GM19025 (cell line): ENCODE measurements at regions not wholly inside any gene's neighbourhood (a gene's known extent, or its start where the extent isn't known, plus 50 kb on each side); places are given as distances from the start of the nearest gene placed in this dataset.
"Not testable (repeated sequence)": the region's sequence is repeated elsewhere in the genome, so short reads cannot be mapped to it uniquely, and the experiment has no call there.

ENCODE experiments used
- ATAC-seq: cut with Tn5 transposase; IDR thresholded peaks from one replicate; pipeline ENCODE4 v1.9.1; 2021; ENCODE audit warnings: mild to moderate bottlenecking, low read depth, moderate library complexity; ENCODE audit not compliant: unreplicated experiment

DNA sequence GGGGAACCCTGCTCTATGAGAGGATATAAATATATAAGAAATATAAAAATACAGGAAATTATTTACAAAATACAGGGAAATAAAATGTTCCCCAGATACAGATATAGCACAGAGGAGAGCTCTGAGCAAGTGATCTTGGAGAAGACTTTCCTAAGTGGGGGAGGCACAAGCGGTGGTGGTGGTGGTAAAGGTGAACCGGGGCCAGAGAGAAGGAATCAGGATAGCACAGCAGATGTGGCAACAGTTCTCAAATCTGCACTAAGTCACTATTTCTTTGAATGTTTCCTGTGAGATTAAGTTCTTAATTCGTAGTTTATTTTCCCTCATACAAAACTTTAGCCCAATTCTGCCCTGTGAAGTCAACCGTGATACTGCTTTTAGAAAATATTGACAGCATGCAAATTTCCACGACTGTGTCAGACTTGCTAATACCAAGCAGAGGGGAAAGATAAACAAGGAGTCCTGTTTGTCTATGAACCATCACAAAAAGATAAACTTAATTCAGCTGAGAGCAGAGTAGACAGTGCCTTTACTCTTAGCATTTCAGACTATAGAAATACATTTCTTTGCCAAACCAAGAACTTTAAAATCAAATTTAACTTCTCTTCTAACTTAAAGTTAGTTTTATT, 237.5 kb upstream of the POGK start:
- no peak for ATAC-seq

DNA sequence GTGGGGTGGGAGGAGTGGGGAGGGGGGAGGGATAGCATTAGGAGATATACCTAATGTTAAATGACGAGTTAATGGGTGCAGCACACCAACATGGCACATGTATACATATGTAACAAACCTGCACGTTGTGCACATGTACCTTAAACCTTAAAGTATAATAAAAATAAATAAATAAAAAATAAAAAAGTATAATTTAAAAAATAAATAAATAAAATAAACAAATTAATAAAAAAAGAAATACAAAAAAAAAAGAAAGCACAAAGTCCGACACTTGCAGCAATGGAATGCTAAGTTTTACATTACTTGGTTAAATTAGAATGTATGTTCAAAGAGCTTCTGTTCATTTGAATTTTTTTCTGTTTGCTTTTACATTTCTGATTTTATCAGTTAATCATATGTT, 236.5 kb upstream of the POGK start:
- ATAC-seq, result not testable (repeated sequence)

DNA sequence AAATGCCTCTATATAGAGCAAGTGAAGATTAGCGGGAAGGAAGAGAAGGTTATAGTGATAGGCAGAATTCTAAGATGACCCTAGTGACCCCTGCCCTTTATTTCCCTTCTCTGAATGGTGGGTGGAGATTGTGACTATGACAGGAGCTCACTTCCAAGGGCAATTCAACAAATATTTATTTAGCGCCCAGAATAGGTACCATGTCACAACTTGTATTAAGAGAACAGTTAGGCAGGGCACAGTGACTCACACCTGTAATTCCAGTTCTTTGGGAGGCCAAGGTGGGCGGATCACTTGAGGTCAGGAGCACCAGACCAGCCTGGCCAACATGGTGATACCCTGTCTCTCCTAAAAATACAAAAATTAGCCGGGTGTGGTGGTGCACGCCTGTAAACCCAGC, 236.0 kb upstream of the POGK start:
- no peak for ATAC-seq

DNA sequence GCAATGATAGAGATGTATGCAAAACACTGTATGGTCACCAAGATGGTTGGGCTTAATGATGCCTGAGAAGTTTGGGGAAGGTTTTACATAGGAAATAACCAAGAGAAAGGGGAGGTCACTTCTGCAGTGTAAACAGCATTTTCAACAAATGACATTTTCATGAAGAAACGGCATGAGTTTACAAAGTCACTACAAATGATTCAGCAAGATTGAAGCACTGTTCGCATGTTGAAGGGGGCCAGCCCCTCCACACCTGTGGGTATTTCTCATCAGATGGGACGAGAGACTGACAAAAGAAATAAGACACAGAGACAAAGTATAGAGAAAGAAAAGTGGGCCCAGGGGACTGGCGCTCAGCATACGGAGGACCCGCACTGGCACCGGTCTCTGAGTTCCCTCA, 234.1 kb upstream of the POGK start:
- ATAC-seq, result no peak

DNA sequence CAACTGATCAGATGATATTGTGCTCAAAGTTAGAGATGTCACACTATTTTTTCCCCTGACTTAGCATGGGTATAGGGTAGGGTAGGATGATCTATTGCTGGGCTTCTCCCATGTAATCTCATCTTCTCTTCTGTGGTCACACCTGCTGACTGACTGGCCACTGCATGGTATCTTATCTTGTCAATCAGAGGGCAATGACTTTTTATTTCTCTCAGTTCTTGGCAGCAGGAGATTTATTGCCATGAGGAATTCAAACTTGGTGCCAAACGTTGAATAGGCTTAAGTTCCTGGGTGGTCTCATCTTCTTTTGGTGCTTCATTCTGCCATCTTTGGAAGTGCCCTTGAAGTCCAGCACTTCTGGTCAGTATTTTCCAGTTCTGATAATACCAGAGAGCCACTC, 226.4 kb upstream of the POGK start:
- no peak for ATAC-seq

DNA sequence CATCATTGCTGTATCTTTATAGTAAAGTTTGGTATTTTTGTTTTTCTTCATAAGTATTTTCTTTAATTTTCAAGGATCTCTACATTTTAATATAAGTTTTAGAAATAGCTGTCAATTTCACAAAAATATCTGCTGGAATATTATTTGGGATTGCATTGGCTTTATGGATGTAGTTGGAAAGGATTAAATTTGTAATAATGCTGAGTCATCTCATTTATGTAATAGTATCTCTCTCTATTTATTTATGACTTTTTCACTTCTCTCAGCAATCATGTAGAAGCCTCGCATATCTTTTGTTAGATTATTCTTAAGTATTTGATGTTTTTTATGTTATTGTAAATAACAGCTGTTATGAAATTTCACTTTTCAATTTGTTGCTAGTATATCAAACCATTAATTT, 223.1 kb upstream of the POGK start:
- no peak for ATAC-seq

DNA sequence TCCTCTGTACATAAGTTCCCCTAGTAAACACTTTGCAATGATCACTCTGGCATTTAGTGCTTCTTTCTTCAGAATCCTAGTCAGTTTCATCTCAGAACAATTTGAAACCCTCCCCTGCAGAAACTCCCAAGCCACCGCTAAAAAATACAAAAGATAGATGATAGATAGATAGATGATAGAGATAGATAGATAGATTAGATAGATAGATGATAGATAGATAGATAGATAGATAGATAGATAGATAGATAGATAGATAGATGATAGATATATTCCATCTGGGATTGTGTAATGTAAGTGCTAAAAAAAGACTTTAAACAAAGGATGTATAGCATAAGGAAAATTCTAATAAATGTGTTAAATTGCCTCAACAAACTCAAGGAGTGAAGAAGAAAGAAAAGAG, 212.6 kb upstream of the POGK start:
- no peak for ATAC-seq

DNA sequence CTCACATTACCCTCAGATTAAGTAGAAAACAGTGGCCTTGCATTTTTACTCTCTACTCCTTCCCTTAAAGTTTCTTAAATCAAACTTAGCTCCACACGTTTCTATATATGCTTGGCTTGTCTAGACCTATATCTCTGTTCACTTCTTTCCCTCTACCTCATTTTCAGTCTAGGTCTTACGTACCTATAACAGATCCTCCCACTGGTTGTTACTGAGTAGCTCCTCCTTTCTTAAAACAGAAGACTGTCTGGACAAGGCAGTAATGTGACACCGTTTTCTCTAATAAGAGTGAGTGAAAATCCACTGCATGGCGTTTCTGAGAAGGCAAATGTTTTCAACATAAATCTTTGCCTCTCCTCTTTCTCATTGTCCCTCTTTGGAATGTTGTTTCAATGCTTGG, 211.7 kb upstream of the POGK start:
- ATAC-seq, result no peak

DNA sequence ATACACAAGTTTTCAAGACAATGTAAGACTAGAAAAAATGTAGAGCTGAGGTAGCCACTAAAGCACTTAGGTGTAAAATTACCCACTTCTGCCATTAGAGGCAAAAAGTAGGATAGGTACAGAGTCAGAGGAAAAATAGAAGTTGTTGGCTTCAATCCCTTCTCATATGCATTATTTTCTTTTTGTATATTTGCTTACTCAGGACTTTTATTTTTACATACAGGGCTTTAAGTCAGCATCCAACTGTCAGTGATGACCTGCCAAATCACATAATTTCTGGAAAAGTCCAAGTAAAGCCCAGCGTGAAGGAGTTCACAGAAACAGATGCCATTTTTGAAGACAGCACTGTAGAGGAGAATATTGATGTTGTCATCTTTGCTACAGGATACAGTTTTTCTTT, 211.0 kb upstream of the POGK start:
- ATAC-seq, result no peak

DNA sequence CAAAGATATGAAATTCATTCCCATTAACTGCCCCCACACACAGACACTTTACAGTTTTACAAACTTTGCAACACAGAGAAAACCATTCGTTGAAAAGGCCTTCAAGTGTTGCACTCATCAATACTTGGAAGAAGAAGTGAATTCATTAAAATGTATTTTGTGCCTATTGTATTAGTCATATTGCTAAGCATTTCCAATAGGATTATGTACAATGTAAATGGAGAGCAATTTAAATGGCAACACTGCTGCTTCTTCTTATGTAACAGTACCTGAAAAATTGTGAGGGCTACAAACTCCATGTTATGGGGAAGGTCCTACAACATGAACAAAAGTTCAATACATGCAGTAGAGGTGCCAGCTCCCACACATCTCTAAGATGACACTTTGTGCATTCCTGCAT, 209.3 kb upstream of the POGK start:
- no peak for ATAC-seq

DNA sequence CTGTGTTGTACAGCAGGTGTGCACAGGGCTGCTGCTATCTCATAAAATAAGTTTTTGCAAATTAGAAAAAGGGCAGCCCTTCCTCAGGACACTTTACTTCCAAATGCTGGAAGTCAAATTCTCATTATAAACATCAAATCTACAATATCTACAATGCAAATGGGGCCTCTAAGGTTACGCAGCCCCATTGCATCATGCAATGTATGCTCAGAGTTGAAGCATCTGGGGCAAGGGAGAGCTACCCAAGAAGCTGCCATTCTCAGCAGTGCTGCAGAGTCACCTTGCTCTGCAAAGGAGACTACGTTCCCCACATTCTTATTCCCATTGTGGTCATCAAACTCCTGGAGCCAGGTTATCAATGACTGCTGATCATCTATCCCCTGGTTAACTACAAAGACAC, 208.9 kb upstream of the POGK start:
- ATAC-seq, result no peak

DNA sequence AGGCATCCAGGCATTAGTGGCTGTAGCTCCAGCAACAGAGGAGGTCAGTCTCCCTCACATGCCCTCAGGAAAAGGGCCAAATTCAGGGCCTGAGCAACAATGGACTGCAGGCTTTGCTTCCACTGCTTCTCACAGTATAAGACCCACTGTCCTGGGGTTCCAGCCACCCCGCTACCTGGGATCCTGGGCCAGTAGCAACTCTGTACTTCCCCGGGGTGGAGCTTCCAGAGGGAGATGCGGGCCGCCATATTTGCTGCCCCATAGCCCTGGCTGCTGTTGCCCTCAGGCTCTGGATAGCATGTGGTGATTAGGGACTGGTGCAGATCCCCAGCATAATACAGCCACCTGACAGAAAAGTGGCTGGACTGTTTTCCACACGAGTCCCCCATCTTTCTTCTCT, 201.1 kb upstream of the POGK start:
- no peak for ATAC-seq

DNA sequence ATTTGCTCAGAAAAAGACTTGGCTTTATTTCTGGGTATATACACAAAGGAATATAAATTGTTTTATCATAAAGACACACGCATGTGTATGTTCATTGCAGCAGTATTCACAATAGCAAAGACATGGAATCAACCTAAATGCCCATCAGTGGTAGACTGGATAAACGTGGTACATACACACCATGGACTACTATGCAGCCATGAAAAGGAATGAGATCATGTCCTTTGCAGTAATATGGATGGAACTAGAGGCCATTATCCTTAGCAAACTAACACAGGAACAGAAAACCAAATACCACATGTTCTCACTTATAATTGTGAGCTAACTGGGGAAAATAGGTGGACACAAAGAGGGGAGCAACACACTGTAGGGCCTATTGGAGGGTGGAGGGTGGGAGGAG, 182.0 kb upstream of the POGK start:
- not testable (repeated sequence) for ATAC-seq

DNA sequence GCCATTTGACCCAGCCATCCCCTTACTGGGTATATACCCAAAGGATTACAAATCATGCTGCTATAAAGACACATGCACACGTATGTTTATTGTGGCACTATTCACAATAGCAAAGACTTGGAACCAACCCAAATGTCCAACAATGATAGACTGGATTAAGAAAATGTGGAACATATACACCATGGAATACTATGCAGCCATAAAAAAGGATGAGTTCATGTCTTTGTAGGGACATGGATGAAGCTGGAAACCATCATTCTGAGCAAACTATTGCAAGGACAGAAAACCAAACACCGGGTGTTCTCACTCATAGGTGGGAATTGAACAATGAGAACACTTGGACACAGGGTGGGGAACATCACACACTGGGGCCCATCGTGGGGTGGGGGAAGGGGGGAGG, 172.5 kb upstream of the POGK start:
- not testable (repeated sequence) for ATAC-seq

DNA sequence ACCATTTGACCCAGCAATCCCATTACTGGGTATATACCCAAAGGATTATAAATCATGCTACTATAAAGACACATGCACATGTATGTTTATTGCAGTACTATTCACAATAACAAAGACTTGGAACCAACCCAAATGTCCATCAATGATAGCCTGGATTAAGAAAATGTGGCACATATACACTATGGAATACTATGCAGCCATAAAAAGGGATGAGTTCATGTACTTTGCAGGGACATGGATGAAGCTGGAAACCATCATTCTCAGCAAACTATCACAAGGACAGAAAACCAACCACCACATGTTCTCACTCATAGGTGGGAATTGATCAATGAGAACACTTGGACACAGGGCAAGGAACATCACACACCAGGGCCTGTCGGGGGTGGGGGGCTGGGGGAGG, 171.7 kb upstream of the POGK start:
- ATAC-seq, result not testable (repeated sequence)

DNA sequence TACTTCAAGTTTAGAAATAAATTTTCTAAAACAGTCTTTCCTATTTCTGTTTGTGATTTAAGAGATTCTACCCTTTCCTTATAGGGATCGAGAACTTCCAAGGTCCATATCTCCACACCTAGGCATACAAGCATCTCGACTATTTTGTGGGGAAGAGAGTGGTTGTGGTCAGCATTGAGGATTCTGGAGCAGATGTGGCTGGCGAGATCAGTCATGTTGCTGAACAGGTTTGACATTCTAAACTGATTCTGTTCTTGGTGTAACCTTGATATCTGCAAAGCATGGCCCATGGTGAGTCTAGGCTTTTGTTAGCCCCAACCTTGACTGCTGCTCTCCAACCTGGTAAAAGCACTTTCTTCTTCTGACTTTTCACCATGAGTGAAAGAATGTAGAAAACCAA, 167.6 kb upstream of the POGK start:
- no peak for ATAC-seq

DNA sequence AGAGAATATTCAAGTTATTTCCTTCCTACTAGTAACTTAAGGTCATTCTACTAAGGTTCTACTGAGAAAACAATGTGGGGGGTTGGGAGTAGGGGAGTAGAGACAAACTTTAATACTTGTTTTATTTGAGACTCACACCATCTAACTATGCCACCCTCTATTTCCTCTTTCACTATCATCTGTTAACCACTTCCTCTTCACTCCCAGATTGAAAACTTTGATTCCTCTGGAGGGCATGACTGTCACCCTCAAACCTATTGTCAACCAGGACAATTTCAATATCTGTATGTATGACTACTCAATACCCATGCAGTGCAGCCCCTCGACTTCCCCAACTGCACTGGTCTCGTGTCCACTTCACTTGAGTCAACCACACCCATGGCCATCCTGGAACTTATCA, 165.6 kb upstream of the POGK start:
- ATAC-seq, result no peak

DNA sequence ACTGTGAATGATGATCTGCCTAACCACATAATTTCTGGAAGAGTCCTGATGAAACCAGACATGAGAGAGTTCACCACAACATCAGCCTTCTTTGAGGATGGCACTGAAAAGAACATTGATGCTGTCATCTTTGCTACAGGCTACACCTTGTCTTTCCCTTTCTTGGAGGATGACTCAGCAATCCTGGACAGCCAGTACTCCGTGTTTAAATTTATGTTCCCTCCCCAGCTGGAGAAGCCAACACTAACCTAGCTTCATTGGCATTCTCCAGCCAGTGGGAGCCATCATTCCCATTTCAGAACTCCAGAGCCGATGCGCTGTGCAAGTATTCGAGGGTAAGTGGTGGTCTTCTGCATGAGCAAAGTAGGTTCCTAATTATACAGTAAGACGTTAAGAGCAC, 164.1 kb upstream of the POGK start:
- ATAC-seq, result no peak

DNA sequence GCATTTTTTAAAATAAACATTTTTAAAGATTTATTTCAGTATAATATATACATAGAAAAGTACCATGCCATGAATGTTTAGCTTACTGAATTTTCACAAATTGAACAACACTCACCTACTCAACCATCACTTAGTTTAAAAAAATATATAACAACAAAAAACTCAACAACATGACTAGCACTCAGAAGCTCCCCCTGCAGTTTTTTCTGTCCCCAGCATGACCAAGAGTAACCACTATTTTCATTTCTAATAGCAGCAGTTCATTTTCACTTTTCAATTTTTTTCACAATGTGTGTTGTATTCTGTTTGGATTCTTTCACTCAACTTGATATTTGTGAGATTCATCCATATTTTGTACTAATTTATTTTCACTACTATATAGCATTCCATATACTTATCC, 162.3 kb upstream of the POGK start:
- ATAC-seq, result no peak

DNA sequence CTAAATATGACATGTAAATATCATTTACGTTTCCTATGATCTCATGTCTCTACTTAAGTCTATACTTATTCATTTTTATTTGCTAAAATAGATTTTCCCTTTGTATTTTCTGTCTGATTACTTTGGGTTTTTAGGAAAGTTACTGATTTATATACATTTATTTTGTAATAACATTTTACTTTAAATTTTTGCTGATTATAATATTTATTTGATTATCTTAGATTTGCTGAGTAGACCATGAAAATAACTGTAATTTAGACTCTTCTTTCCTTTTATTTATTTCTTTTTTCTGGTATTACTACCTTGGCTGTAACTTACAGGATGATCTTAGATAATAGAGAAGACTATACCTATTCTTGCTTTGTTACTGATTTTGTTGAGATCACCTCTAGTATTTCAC, 159.9 kb upstream of the POGK start:
- no peak for ATAC-seq

DNA sequence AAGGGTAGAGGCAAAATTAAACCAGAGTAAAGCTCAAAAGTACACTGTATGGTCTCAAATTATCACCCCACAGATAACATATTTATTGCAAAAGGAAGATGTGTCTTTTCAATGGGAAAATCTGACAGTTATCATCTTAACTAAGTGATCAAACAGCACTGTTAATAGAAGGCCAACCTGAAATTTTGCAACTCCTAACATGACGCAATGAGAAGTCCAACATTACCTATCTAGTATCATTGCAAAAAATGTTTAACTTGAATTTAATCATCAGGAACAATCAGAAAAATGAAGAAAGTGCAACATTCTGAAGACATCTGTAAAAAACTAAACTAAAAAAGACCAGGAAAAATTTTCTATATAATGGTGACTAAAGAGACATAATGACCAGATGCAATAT, 156.7 kb upstream of the POGK start:
- no peak for ATAC-seq

DNA sequence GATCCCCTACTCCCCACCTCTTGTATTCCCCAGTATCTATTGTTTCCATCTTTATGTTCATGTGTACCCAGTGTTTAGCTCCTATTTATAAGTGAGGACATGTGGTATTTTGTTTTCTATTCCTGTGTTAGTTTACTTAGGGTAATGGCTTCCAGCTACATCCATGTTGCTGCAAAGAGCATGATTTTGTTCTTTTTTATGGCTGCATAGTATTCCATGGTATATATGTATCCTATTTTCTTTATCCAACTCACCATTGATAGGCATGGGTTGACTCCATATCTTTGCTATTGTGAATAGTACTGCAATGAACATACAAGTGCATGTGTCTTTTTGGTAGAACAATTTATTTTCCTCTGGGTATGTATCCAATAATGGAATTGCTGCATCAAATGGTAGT, 154.6 kb upstream of the POGK start:
- ATAC-seq, result not testable (repeated sequence)

DNA sequence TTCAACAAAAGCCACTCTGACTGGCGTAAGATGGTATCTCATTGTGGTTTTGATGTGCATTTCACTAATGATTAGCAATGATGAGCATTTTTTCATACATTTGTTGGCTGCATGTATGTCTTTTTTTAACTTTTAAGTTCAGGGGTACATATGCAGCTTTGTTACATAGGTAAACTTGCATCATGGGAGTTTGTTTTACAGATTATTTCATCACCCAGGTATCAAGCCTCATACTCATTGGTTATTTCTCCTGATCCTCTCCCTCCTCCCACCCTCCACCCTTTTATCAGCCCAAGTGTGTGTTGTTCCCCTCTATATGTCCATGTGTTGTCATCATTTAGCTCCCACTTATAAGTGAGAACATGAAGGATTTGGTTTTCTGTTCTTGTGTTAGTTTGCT, 154.1 kb upstream of the POGK start:
- no peak for ATAC-seq
